NCI-H510A (cell line): ENCODE measurements at regions not wholly inside any gene's neighbourhood (a gene's known extent, or its start where the extent isn't known, plus 50 kb on each side); places are given as distances from the start of the nearest gene placed in this dataset.

Experiments used
- DNase-seq: peaks from one replicate; lab custom pipeline; 2025; lab: John Stamatoyannopoulos, UW

GRCh38 chr2:200212862-200213425 is 93.5 kb upstream of the SPATS2L start:
- DNase-seq, result no peak

DNA sequence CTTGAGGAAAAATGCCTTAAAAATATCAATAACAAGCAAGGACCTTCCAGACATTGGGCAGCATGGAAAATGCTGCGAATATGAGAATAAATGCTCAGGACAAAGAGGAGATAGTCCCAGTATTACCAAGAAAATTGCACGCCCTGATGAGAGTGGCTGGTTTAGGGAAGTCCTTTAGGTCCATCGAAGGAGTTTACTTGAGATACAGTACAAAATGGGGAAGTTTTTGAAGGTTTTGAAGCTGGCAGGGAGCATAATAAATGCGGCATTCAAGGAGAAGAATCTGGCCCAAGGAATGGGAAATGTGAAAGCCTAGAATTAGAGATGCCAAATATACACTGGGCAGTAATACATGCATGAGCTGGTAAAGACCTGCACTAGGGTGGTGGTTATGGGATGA is 90.2 kb upstream of the SPATS2L start:
- DNase-seq, result no peak

DNA sequence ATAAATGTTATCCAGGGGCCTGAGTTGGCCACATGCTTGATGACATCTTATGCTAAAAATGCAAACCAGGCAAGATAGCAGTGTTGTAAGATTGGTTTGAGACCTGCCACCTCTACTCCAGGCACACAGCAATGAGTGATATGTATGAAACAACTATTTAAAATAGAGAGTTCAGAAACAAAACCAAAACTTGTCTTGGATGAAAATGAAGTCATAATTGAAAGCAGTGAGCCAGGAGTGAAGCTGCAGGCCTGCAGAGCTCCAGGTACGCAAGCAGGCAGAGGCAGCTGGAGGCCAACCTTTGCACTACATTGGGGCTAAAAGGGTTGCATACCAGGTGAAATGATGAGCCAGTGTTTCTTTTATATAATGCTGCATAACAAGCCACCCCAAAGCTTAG is 89.2 kb upstream of the SPATS2L start:
- no peak for DNase-seq

GRCh38 chr2:200218645-200219044 is 87.8 kb upstream of the SPATS2L start:
- no peak for DNase-seq

GRCh38 chr2:200219309-200220113 is 87.0 kb upstream of the SPATS2L start:
- DNase-seq, result no peak

DNA sequence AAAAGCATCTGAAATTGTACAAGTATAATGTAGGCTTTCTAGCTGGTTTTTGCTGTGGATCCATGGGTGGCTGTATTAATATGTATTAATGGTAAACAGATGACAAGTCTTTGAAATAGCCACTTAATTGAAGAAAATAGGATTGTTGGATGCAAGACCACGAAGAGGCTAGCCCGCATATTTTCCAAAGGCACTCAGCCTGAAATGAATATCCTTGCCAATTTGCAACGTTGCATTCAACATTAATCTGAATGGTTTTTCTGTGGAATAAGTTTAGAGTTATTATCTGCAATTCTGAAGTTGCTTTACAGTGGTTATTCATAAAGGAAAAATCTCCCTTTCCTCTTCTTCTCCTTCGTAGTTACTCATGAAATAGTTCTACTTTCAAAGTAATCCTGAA is 86.2 kb upstream of the SPATS2L start:
- no peak for DNase-seq

GRCh38 chr2:200221055-200221955 is 85.2 kb upstream of the SPATS2L start:
- no peak for DNase-seq

GRCh38 chr2:200222791-200223190 is 83.7 kb upstream of the SPATS2L start:
- no peak for DNase-seq

- DNase-seq, result no peak
Measured at GRCh38 chr2:200223205-200223784, 83.2 kb upstream of the SPATS2L start.

DNA sequence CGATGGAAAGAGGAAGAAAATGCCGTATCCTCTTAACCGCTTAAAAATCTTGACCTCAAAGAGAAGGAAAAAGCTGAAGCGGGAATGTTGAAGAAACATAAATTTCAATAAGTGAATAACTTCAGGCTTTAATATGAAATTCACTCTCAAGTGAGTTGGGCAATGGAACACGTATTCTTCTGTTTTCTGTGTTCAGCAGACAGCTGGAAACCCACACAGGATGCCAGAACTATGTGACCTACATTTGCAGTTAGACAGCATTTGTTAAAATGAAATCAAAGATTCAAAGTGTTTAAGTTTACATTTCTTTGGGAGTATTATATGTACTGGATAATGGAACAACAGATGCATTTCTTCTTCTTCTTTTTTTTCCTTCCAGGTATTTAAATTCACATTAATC is 80.5 kb upstream of the SPATS2L start:
- DNase-seq, result no peak

DNA sequence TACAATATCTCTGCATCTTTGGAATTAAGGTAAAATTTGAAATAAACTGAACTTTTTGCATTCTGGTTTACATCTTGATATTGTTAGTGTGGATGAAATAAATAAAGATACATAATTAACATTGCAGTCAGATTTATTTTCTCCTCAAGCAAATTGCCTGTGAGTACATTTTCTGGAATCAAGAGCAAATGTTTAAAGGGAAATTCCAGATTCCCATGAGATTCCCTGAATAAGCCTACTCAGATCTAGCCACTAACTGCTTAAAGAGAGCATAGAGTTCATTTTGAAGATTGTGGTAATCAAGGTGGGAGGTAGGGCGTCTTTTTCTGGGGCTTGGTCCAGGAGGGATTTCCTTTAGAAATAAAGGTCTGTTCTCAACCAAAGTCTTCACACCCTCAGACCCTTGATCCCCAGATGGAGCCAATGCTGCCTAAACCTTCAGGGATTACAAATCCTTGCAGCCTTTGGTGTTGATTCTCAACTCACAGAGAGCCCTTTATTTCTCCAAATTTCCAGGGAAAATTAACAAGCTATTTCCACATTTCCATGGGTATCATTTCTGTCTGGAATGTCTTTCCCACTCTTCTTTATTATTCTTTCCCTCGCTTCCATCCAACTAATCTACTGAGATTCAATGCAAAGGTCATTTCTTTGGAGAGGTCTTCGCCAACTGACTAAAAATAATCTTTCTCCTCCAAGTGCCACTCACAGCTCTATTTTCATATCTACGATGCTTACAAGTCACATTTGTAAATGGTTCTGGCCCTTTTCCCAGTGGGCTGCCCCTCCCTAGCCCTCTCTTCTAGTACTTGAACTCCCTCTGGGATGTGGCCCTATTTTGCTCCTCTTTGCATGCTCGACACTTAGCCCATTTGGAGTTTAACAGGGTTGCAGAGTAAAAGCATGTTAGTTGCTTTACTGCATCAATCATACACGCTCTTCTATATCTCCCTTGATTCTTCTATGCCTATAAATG is 79.8 kb upstream of the SPATS2L start:
- no peak for DNase-seq

DNA sequence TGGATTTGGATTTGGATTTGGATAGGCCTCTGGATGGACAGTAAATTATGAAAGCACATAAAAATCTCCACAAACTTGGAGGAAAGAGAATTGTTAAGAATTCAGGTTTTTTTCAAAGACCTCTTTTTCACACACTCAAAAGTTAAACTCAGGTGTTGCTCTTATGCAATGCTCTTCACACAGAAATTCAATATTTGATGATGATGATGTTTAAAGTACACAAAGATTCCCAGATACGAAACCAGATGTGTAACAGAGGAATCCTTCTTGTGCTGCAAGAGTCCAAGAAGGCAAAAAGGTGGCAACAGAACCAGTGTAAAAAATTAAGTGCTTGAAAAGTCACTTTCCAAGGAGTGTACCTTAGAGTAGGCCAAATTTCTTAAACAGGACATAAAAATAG is 75.8 kb upstream of the SPATS2L start:
- DNase-seq, result no peak

DNA sequence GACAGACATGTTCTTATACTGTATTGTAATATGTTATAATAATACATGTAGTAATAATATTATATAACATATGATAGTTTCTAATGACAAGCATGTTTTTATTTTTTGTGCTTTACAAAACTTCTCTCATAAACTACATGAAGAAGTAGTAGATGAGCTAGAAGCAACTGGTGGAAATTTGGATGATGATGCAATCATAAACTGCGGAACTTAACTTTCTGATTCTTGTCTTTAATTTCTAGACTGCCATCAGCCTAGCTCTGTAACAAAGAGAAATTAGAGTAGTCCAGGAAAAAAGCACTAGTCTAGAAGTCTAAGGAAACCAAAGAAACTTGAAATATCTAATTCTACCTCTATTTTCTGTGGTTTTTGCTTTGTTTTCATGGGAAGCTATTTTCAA is 71.0 kb upstream of the SPATS2L start:
- no peak for DNase-seq

- DNase-seq, result no peak
Measured at GRCh38 chr2:200239216-200239615, 67.3 kb upstream of the SPATS2L start.

DNA sequence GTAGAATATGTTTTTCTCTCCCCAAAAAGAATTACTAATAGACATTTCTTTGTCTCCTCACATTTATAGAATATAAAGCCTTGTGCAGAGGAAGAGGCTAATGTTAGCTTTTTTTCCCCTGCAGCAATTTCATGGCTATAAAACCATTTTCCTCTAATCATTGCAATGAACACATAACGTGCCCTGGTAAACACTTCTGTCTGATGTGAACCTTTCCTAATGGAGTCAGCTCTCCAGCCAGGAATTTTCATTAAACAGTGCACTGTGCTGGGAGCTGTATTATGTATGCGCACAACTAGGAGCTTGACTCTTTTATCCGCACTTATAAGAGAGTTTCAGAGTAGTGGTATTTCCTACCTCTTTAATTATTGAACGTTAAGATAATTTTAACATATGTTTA is 63.9 kb upstream of the SPATS2L start:
- DNase-seq, result no peak

GRCh38 chr2:200243441-200243840 is 63.1 kb upstream of the SPATS2L start:
- no peak for DNase-seq

- no peak for DNase-seq
Measured at GRCh38 chr2:200244111-200244510, 62.4 kb upstream of the SPATS2L start.

GRCh38 chr2:200247494-200247893 is 59.0 kb upstream of the SPATS2L start:
- DNase-seq, result no peak

DNA sequence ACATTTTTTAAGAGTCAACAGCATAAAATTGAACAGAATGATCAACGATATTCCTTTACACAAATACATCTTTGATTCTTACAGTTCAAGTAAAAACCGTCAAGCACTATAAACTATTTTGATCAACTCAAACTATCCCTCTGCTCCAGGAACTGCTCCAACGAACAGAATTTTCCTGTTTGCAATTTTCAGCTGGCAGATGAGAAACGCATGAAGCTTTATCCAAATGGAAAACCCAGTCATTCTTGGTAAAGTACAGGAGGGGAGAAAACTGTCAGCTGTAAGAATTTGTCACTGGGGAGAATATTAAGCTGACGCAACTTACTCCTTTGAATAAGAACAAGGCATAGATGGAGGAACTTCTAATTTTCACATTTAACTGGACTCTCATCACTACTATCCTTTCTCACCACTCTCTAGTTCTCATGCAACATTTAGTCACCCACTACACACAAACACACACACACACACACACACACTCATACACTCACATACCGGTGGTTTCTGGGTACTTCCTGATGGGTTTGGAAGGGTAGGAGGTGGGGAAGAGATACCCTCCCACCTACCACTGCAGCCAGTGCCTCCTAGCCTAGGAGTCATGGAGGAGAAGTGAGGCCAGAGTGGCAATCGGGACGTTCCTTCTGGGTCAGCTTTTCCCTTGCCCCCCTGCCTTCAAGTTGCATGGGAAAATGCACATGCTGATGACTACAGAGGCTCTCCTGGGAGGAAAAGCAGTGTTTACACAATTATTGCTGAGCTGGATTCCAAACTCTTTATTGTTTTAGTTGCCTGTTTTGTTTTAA is 54.0 kb upstream of the SPATS2L start:
- DNase-seq, result no peak

DNA sequence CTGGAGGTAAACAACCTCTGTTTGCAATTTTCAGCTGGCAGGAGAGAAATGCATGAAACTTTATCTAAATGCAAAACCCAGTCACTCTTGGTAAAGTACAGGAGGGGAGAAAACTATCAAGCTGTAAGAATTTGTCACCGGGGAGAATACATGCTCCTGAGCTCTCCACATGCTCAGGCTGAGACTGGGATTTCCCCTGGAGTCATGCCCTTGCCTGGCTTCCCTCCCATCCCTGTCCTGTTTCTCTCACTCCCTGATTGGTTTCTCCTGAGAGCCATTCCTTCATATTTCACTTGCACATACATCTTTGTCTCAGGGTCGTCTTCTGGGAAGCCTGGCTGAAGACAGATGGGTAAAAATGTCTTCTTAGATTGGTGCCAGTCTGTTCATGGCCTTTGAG is 52.9 kb upstream of the SPATS2L start:
- DNase-seq, result no peak

DNA sequence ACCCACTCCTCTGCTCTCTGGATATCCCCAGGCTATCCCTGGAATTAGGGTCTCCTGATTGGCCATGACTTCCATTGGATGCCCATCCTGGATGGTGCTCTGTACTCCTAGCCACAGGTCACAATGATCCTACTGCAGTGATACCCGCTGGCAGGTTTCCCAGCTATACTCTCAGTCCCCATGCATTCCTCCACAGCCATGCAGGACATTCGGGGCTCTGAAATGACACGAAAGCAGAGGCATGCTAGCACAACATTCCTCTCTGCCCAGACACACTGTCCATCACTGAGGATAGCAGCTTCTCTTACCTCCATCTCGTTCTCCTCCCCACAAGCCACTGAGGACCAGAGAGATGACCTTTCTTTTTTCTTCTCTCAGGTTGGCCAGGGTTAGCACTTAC is 51.7 kb upstream of the SPATS2L start:
- no peak for DNase-seq
